GM06990 (cell line): ENCODE measurements at regions not wholly inside any gene's neighbourhood (a gene's known extent, or its start where the extent isn't known, plus 50 kb on each side); places are given as distances from the start of the nearest gene placed in this dataset.

Experiments used
- DNase-seq: peaks from one replicate; pipeline ENCODE4 v3.0.0-alpha.2; 2011; ENCODE audit not compliant: insufficient read length; ENCODE audit errors: extremely low read depth
- H3K27me3 ChIP-seq: replicated peaks from 2 replicates; pipeline ENCODE4 v1.6.0; 2011; ENCODE audit warnings: low read length; ENCODE audit not compliant: control insufficient read depth, insufficient read depth
- H3K36me3 ChIP-seq: 2 replicates; pipeline ENCODE4 v1.5.1; 2011; ENCODE audit warnings: low read length; ENCODE audit not compliant: control insufficient read depth, insufficient read depth
- H3K4me3 ChIP-seq: replicated peaks from 2 replicates; pipeline ENCODE4 v1.5.1; 2011; ENCODE audit warnings: low read depth, mild to moderate bottlenecking, control low read depth, low read length
- CTCF ChIP-seq: IDR thresholded peaks from 2 replicates; pipeline ENCODE4 v1.5.1; 2011; ENCODE audit warnings: low read length, control low read depth, mild to moderate bottlenecking, inconsistent platforms; ENCODE audit not compliant: insufficient read depth, poor library complexity, severe bottlenecking

GRCh38 chr6:105874835-105875626 is 211.1 kb upstream of the PRDM1 start:
- Histone ChIP-seq H3K4me3 (no peak overlapping the region), H3K36me3 (no peaks in the 10 kb centered on the region), H3K27me3 (no peaks in the 10 kb centered on the region; the same call in 1 of the 2 replicates)
- DNase-seq: no peak
- no peak for TF ChIP-seq CTCF

GRCh38 chr6:105873799-105874198 is 212.3 kb upstream of the PRDM1 start:
- H3K4me3 ChIP-seq: no peak overlapping the region
- no peaks in the 10 kb centered on the region; the same call in 1 of the 2 replicates for H3K27me3 ChIP-seq
- DNase-seq: no peak

GRCh38 chr6:105873211-105873704 is 212.9 kb upstream of the PRDM1 start:
- no peak for DNase-seq
- H3K36me3 ChIP-seq: no peaks in the 10 kb centered on the region
- no peak for TF ChIP-seq CTCF
- H3K4me3 ChIP-seq: no peak overlapping the region
- no peaks in the 10 kb centered on the region; the same call in 1 of the 2 replicates for H3K27me3 ChIP-seq

More at GRCh38 chr6:105873799-105874198, 212.3 kb upstream of the PRDM1 start:
- no peaks in the 10 kb centered on the region for H3K36me3 ChIP-seq
- no peak for TF ChIP-seq CTCF

- no peaks in the 10 kb centered on the region; the same call in 1 of the 2 replicates for H3K27me3 ChIP-seq
- no peak for TF ChIP-seq CTCF
- no peaks in the 10 kb centered on the region for H3K36me3 ChIP-seq
- DNase-seq: no peak
- no peak overlapping the region for H3K4me3 ChIP-seq
Measured at GRCh38 chr6:105872249-105872648, 213.9 kb upstream of the PRDM1 start.

GRCh38 chr6:105871542-105871941 is 214.6 kb upstream of the PRDM1 start:
- no peaks in the 10 kb centered on the region; the same call in 1 of the 2 replicates for H3K27me3 ChIP-seq
- no peak overlapping the region for H3K4me3 ChIP-seq
- no peak for DNase-seq
- no peak for TF ChIP-seq CTCF
- no peaks in the 10 kb centered on the region for H3K36me3 ChIP-seq
